ENCODE measurements at regions not wholly inside any gene's neighbourhood (a gene's known extent, or its start where the extent isn't known, plus 50 kb on each side); places are given as distances from the start of the nearest gene placed in this dataset.
A peak's percentile ranks its signal among the peaks of the same experiment; 100 is the strongest.

GRCh38 chr5:176711883-176712282 is 64.6 kb downstream of the TSPAN17 start:
- no peak for DNase-seq (ENCODE audit: low spot score)

GRCh38 chr5:176712546-176713304 is 65.4 kb downstream of the TSPAN17 start:
- no peak for DNase-seq (ENCODE audit: low spot score)

- DNase-seq (ENCODE audit: low spot score) = no peak
These were observed 66.1 kb downstream of the TSPAN17 start for GRCh38 chr5:176713409-176713808.

- DNase-seq (ENCODE audit: low spot score) = no peak
These were observed 66.8 kb downstream of the TSPAN17 start for GRCh38 chr5:176714067-176714466.

- DNase-seq (ENCODE audit: low spot score) = peak; percentile 49
These were observed 69.0 kb downstream of the TSPAN17 start for GRCh38 chr5:176716320-176716719.

- no peak for DNase-seq (ENCODE audit: low spot score)
These were observed 71.9 kb downstream of the TSPAN17 start for GRCh38 chr5:176719113-176719739.

GRCh38 chr5:176721509-176721908 is 74.2 kb downstream of the TSPAN17 start:
- DNase-seq (ENCODE audit: low spot score) = no peak

GRCh38 chr5:176722757-176723156 is 75.5 kb downstream of the TSPAN17 start:
- DNase-seq (ENCODE audit: low spot score) = no peak

GRCh38 chr5:176723440-176723839 is 76.2 kb downstream of the TSPAN17 start:
- DNase-seq (ENCODE audit: low spot score) = no peak

GRCh38 chr5:176724472-176724871 is 77.2 kb downstream of the TSPAN17 start:
- peak; percentile 70 for DNase-seq (ENCODE audit: low spot score)

GRCh38 chr5:176725521-176726280 is 78.4 kb downstream of the TSPAN17 start:
- DNase-seq (ENCODE audit: low spot score) = no peak

- DNase-seq (ENCODE audit: low spot score) = no peak
These were observed 79.7 kb downstream of the TSPAN17 start for GRCh38 chr5:176726746-176727527.

- no peak for DNase-seq (ENCODE audit: low spot score)
These were observed 80.2 kb downstream of the TSPAN17 start for GRCh38 chr5:176727528-176727900.

GRCh38 chr5:176727983-176728675 is 80.8 kb downstream of the TSPAN17 start:
- no peak for DNase-seq (ENCODE audit: low spot score)

GRCh38 chr5:176728831-176729251 is 81.5 kb upstream of the UNC5A start:
- DNase-seq (ENCODE audit: low spot score) = no peak

GRCh38 chr5:176730815-176731475 is 79.4 kb upstream of the UNC5A start:
- no peak for DNase-seq (ENCODE audit: low spot score)

GRCh38 chr5:176731506-176732160 is 78.7 kb upstream of the UNC5A start:
- no peak for DNase-seq (ENCODE audit: low spot score)

- DNase-seq (ENCODE audit: low spot score) = no peak
These were observed 78.1 kb upstream of the UNC5A start for GRCh38 chr5:176732306-176732705.

GRCh38 chr5:176732736-176733405 is 77.5 kb upstream of the UNC5A start:
- DNase-seq (ENCODE audit: low spot score) = no peak
